ENCODE measurements at regions not wholly inside any gene's neighbourhood (a gene's known extent, or its start where the extent isn't known, plus 50 kb on each side); places are given as distances from the start of the nearest gene placed in this dataset.

GRCh38 chr11:80958361-80958760 lies 1517.5 kb upstream of the TENM4 start:
- Histone ChIP-seq H3K4me2 (ENCODE audit: low read length) (no peak overlapping the region), H3K4me1 (ENCODE audit: insufficient read depth, low read length, severe bottlenecking) (no peaks in the 10 kb centered on the region), H3K9me2 (ENCODE audit: low read depth, low read length) (no peaks in the 10 kb centered on the region), H3K27ac (ENCODE audit: low read depth, low read length, poor library complexity, severe bottlenecking) (no peak overlapping the region), H3K36me3 (ENCODE audit: insufficient read depth, low read length) (no peaks in the 10 kb centered on the region), H3F3A (ENCODE audit: insufficient read depth, low read length) (no peaks in the 10 kb centered on the region), H4K20me1 (ENCODE audit: insufficient read depth, low read length) (no peaks in the 10 kb centered on the region), H3K4me3 (ENCODE audit: low read depth, low read length, poor library complexity, severe bottlenecking) (no peak overlapping the region), H2AFZ (ENCODE audit: low read length) (no peak overlapping the region), H3K79me2 (ENCODE audit: insufficient read depth, low read length) (no peaks in the 10 kb centered on the region), H3K27me3 (ENCODE audit: insufficient read depth, low read length) (no peaks in the 10 kb centered on the region), H3K9ac (ENCODE audit: low read length) (no peak overlapping the region), H3K9me3 (ENCODE audit: low read length) (no peaks in the 10 kb centered on the region)
- TF ChIP-seq CTCF (IDR thresholded peaks at IDR 0.05; ENCODE audit: low read length) (no peak), EZH2 (IDR thresholded peaks at IDR 0.05; ENCODE audit: borderline replicate concordance, low read length) (no peak)

GRCh38 chr11:80955588-80955987 lies 1514.8 kb upstream of the TENM4 start:
- Histone ChIP-seq H2AFZ (ENCODE audit: low read length) (no peak overlapping the region), H3K79me2 (ENCODE audit: insufficient read depth, low read length) (no peaks in the 10 kb centered on the region), H3K27me3 (ENCODE audit: insufficient read depth, low read length) (no peaks in the 10 kb centered on the region), H3K4me1 (ENCODE audit: insufficient read depth, low read length, severe bottlenecking) (no peaks in the 10 kb centered on the region), H3K9ac (ENCODE audit: low read length) (no peak overlapping the region), H3K27ac (ENCODE audit: low read depth, low read length, poor library complexity, severe bottlenecking) (no peak overlapping the region), H3K36me3 (ENCODE audit: insufficient read depth, low read length) (no peaks in the 10 kb centered on the region), H4K20me1 (ENCODE audit: insufficient read depth, low read length) (no peaks in the 10 kb centered on the region), H3F3A (ENCODE audit: insufficient read depth, low read length) (no peaks in the 10 kb centered on the region), H3K9me3 (ENCODE audit: low read length) (no peaks in the 10 kb centered on the region), H3K9me2 (ENCODE audit: low read depth, low read length) (no peaks in the 10 kb centered on the region), H3K4me2 (ENCODE audit: low read length) (no peak overlapping the region), H3K4me3 (ENCODE audit: low read depth, low read length, poor library complexity, severe bottlenecking) (no peak overlapping the region)
- TF ChIP-seq CTCF (IDR thresholded peaks at IDR 0.05; ENCODE audit: low read length), result no peak
- TF ChIP-seq EZH2 (IDR thresholded peaks at IDR 0.05; ENCODE audit: borderline replicate concordance, low read length), result no peak

GRCh38 chr11:80948781-80949180 lies 1508.0 kb upstream of the TENM4 start:
- Histone ChIP-seq H3K36me3 (ENCODE audit: insufficient read depth, low read length) (no peaks in the 10 kb centered on the region), H2AFZ (ENCODE audit: low read length) (no peak overlapping the region), H4K20me1 (ENCODE audit: insufficient read depth, low read length) (no peaks in the 10 kb centered on the region), H3K27me3 (ENCODE audit: insufficient read depth, low read length) (no peaks in the 10 kb centered on the region), H3K9me2 (ENCODE audit: low read depth, low read length) (no peaks in the 10 kb centered on the region), H3F3A (ENCODE audit: insufficient read depth, low read length) (no peaks in the 10 kb centered on the region), H3K9me3 (ENCODE audit: low read length) (no peaks in the 10 kb centered on the region), H3K79me2 (ENCODE audit: insufficient read depth, low read length) (no peaks in the 10 kb centered on the region), H3K4me1 (ENCODE audit: insufficient read depth, low read length, severe bottlenecking) (no peaks in the 10 kb centered on the region), H3K27ac (ENCODE audit: low read depth, low read length, poor library complexity, severe bottlenecking) (no peak overlapping the region), H3K4me2 (ENCODE audit: low read length) (no peak overlapping the region), H3K9ac (ENCODE audit: low read length) (no peak overlapping the region), H3K4me3 (ENCODE audit: low read depth, low read length, poor library complexity, severe bottlenecking) (no peak overlapping the region)
- TF ChIP-seq EZH2 (IDR thresholded peaks at IDR 0.05; ENCODE audit: borderline replicate concordance, low read length) (no peak), CTCF (IDR thresholded peaks at IDR 0.05; ENCODE audit: low read length) (no peak)

All from OCI-LY1 (cell line).